ENCODE measurements at regions not wholly inside any gene's neighbourhood (a gene's known extent, or its start where the extent isn't known, plus 50 kb on each side); places are given as distances from the start of the nearest gene placed in this dataset.

GRCh38 chr20:43247361-43247760 is 57.7 kb upstream of the PTPRT start:
- TF ChIP-seq ETV6 (CRISPR knock-in tag; conservative IDR thresholded peaks at IDR 0.05) (no peak), PRDM4 (CRISPR knock-in tag; IDR thresholded peaks at IDR 0.05; ENCODE audit: borderline replicate concordance) (no peak), POLR2AphosphoS5 (IDR thresholded peaks at IDR 0.05; ENCODE audit: low read depth, low read length) (no peak), HNRNPL (IDR thresholded peaks at IDR 0.05; ENCODE audit: low read depth, low read length) (no peak), JUNB (CRISPR knock-in tag; IDR thresholded peaks at IDR 0.05; ENCODE audit: borderline replicate concordance) (no peak), ZNF143 (CRISPR knock-in tag; IDR thresholded peaks at IDR 0.05) (no peak), CTCF (CRISPR knock-in tag; IDR thresholded peaks at IDR 0.05) (no peak)

Measured in HepG2 (cell line).